ENCODE measurements at regions not wholly inside any gene's neighbourhood (a gene's known extent, or its start where the extent isn't known, plus 50 kb on each side); places are given as distances from the start of the nearest gene placed in this dataset.
A peak's percentile ranks its signal among the peaks of the same experiment; 100 is the strongest.
"Not testable (repeated sequence)": the region's sequence is repeated elsewhere in the genome, so short reads cannot be mapped to it uniquely, and the experiment has no call there.

GRCh38 chr4:18439311-18439710 is 417.8 kb upstream of the LCORL start:
- intact Hi-C loops (cut with DNase I) = no loop called here
- Histone ChIP-seq H3K4me1 (no peaks in the 10 kb centered on the region), H3K9me3 (no peaks in the 10 kb centered on the region), H3K27me3 (no peaks in the 10 kb centered on the region), H3K36me3 (no peaks in the 10 kb centered on the region), H3K4me3 (no peak overlapping the region), H3K27ac (no peak overlapping the region)
- no peak for TF ChIP-seq CTCF (IDR thresholded peaks at IDR 0.05)
- WGBS, 2 donors = 62 to 82% methylated on average over 3 of the region's 3 CpGs
- FAIRE-seq (no peak), ATAC-seq (no peak), DNase-seq (no peak)

GRCh38 chr4:18435781-18436180 is 414.2 kb upstream of the LCORL start:
- Histone ChIP-seq H3K4me1 (no peaks in the 10 kb centered on the region), H3K27ac (no peak overlapping the region), H3K36me3 (no peaks in the 10 kb centered on the region), H3K9me3 (no peaks in the 10 kb centered on the region), H3K4me3 (no peak overlapping the region), H3K27me3 (no peaks in the 10 kb centered on the region)
- ATAC-seq (no peak), FAIRE-seq (no peak), DNase-seq (no peak)
- TF ChIP-seq CTCF (IDR thresholded peaks at IDR 0.05) = no peak
- intact Hi-C loops (cut with DNase I) = no loop called here

- no peak overlapping the region for H3K27ac ChIP-seq
- FAIRE-seq = no peak
- H3K4me3 ChIP-seq = no peak overlapping the region
- no peaks in the 10 kb centered on the region for H3K36me3 ChIP-seq
- 64 to 72% methylated on average over 4 of the region's 4 CpGs for WGBS, 2 donors
- intact Hi-C loops (cut with DNase I) = no loop called here
- no peak for DNase-seq
- H3K4me1 ChIP-seq = no peaks in the 10 kb centered on the region
- no peak for TF ChIP-seq CTCF (IDR thresholded peaks at IDR 0.05)
- ATAC-seq = no peak
- H3K9me3 ChIP-seq = no peaks in the 10 kb centered on the region
- no peaks in the 10 kb centered on the region for H3K27me3 ChIP-seq
Measured at GRCh38 chr4:18422685-18423084, 401.1 kb upstream of the LCORL start.

- no peak overlapping the region for H3K27ac ChIP-seq
- intact Hi-C loops (cut with DNase I) = no loop called here
- WGBS, 2 donors = 24% methylated on average over 2 of the region's 2 CpGs
- H3K9me3 ChIP-seq = no peaks in the 10 kb centered on the region
- peak in 1 of 4 donors; percentile 43 for ATAC-seq
- H3K27me3 ChIP-seq = no peaks in the 10 kb centered on the region
- TF ChIP-seq CTCF (IDR thresholded peaks at IDR 0.05) = no peak
- H3K4me1 ChIP-seq = no peaks in the 10 kb centered on the region
- H3K4me3 ChIP-seq = no peak overlapping the region
- no peaks in the 10 kb centered on the region for H3K36me3 ChIP-seq
- FAIRE-seq = no peak
- peak in 1 of 6 donors; percentile 31 for DNase-seq
Measured at GRCh38 chr4:18421519-18421918, 400.0 kb upstream of the LCORL start.

- ATAC-seq (no peak), FAIRE-seq (no peak), DNase-seq (no peak)
- no peaks in the 10 kb centered on the region for H3K9me3 ChIP-seq
- no peaks in the 10 kb centered on the region for H3K27me3 ChIP-seq
- H3K4me3 ChIP-seq = no peak overlapping the region
- TF ChIP-seq CTCF (IDR thresholded peaks at IDR 0.05) = no peak
- H3K27ac ChIP-seq = no peak overlapping the region
- intact Hi-C loops (cut with DNase I) = no loop called here
- no peaks in the 10 kb centered on the region for H3K36me3 ChIP-seq
- no peaks in the 10 kb centered on the region for H3K4me1 ChIP-seq
- 68 to 80% methylated on average over 3 of the region's 3 CpGs for WGBS, 2 donors
Measured at GRCh38 chr4:18419780-18420179, 398.2 kb upstream of the LCORL start.

GRCh38 chr4:18418195-18418898 is 396.8 kb upstream of the LCORL start:
- not testable (repeated sequence) for H3K9me3 ChIP-seq

GRCh38 chr4:18417651-18418050 is 396.1 kb upstream of the LCORL start:
- FAIRE-seq; ATAC-seq; H3K27me3 ChIP-seq; H3K4me3 ChIP-seq; H3K4me1 ChIP-seq; H3K9me3 ChIP-seq; intact Hi-C loops (cut with DNase I); H3K27ac ChIP-seq; H3K36me3 ChIP-seq; DNase-seq: not testable (repeated sequence)
- WGBS, 2 donors = 90 to 94% methylated on average over 15 of the region's 15 CpGs

More at GRCh38 chr4:18418195-18418898, 396.8 kb upstream of the LCORL start:
- 76 to 77% methylated on average over 38 to 51 of the region's 51 CpGs for WGBS, 2 donors
- H3K27ac ChIP-seq; H3K27me3 ChIP-seq; H3K4me1 ChIP-seq; FAIRE-seq; H3K36me3 ChIP-seq; ATAC-seq; intact Hi-C loops (cut with DNase I): not testable (repeated sequence)
- peak in 2 of 6 donors; percentile 25 to 55 for DNase-seq
- peak overlapping the region in 1 of 4 donors; percentile 3 for H3K4me3 ChIP-seq
